ENCODE measurements at regions not wholly inside any gene's neighbourhood (a gene's known extent, or its start where the extent isn't known, plus 50 kb on each side); places are given as distances from the start of the nearest gene placed in this dataset.

DNA sequence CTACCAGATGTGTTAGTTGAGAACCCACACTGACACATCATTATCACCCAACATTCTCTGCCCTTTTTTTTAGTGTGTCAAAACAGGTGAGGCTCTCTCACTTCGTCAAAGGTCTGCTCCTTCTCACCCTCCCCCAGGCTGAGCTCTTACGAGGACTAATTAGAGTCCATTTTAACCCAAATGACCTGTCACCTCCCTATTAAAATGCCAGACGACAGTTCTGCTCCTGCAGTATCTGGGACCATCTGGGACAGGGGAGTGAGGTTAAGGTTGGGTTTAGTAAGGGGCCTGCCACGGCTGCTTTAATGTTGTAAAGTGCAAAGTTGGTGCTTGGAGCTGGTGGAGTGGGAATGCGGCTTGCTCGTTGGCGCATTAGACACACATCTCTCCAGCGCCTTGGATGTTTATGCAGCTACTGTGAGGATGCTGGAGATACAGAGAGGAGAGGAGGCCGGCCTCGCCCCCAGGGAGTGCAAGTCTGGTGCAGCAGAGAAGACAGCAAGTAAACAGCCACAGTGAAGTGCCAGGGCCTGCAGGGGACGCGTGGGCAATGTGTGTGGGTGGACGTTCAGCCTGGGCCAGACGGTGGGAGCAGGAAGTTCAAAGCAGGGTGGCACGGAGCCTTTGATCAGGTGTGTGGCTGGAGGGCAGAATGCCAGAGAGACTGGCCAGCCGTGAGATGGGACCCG lies 96.2 kb downstream of the C9orf50 start:
- Histone ChIP-seq H4K8ac (ENCODE audit: extremely low read depth, insufficient read depth, low read length) (peak overlapping the region; percentile 18; the same call in 1 of the 2 replicates), H2AK5ac (ENCODE audit: low read depth, low read length) (0 out of 2 replicates have a peak overlapping the region, but pooled peaks have one; percentile 46), H2BK120ac (replicated peaks; ENCODE audit: low read depth, low read length) (peak overlapping the region; percentile 37), H3K9me3 (ENCODE audit: insufficient read depth in 2 of 2, low read depth in 1 of 2, low read length in 1 of 2) (no peaks in the 10 kb centered on the region), H4K5ac (ENCODE audit: insufficient read length, low read depth, low read length) (no peak overlapping the region), H3K4ac (replicated peaks; ENCODE audit: insufficient read length, low read depth, low read length) (no peak overlapping the region), H2AFZ (ENCODE audit: low read length) (no peak overlapping the region), H3K4me1 (replicated peaks in 1 of 4; ENCODE audit: control insufficient read depth in 3 of 4, insufficient read depth in 4 of 4, low read length in 3 of 4) (peaks cover 0 to 8% (median 5%) of the 10 kb centered on the region in 4 experiments; a peak in 3 of 7 replicates), H2BK5ac (ENCODE audit: low read depth, low read length) (no peak overlapping the region), H3K4me2 (ENCODE audit: insufficient read depth in 1 of 2, low read depth in 2 of 2, low read length in 2 of 2) (no peak overlapping the region), H3K23ac (ENCODE audit: insufficient read length) (no peak overlapping the region), H3K23me2 (ENCODE audit: low read depth, low read length) (no peaks in the 10 kb centered on the region), H3K36me3 (ENCODE audit: control insufficient read depth in 2 of 4, insufficient read depth in 4 of 4, low read length in 3 of 4) (no peaks in the 10 kb centered on the region), H3K14ac (ENCODE audit: insufficient read length) (no peak overlapping the region), H4K20me1 (replicated peaks in 1 of 2; ENCODE audit: control insufficient read depth in 1 of 2, insufficient read depth in 2 of 2, low read length in 2 of 2) (no peaks in the 10 kb centered on the region), H2BK15ac (ENCODE audit: low read length) (peak overlapping the region; percentile 77; the same call in 1 of the 2 replicates), H3K79me1 (ENCODE audit: low read depth, low read length) (no peaks in the 10 kb centered on the region), H2BK12ac (ENCODE audit: low read depth, low read length) (no peak overlapping the region), H4K91ac (replicated peaks; ENCODE audit: insufficient read length, low read length) (no peak overlapping the region), H3K56ac (replicated peaks; ENCODE audit: insufficient read length, low read depth, low read length) (no peak overlapping the region), H3K27me3 (replicated peaks in 1 of 4; ENCODE audit: control insufficient read depth in 3 of 4, extremely low read depth in 1 of 4, insufficient read depth in 3 of 4, low read length in 3 of 4) (no peaks in the 10 kb centered on the region), H3K27ac (ENCODE audit: low read depth, low read length) (no peak overlapping the region), H3K18ac (ENCODE audit: extremely low read depth, low read length) (no peak overlapping the region), H3K4me3 (ENCODE audit: extremely low read depth in 1 of 4, insufficient read depth in 2 of 4, low read depth in 3 of 4, low read length in 4 of 4) (no peak overlapping the region), H3K79me2 (ENCODE audit: control insufficient read depth in 1 of 2, insufficient read depth in 2 of 2, low read length in 2 of 2) (no peaks in the 10 kb centered on the region), H2BK20ac (ENCODE audit: low read length) (0 out of 2 replicates have a peak overlapping the region, but pooled peaks have one; percentile 21), H3K9ac (replicated peaks in 1 of 4; ENCODE audit: extremely low read depth in 1 of 4, low read depth in 3 of 4, low read length in 3 of 4) (no peak overlapping the region)
- 85% methylated on average over 16 of the region's 17 CpGs; no CpG with 5 or more reads in 1 of the 2 experiments for WGBS, 2 experiments (ENCODE audit: extremely low coverage in 1 of 2, insufficient coverage in 1 of 2, insufficient read length in 1 of 2, insufficient replicate concordance in 2 of 2, low coverage in 1 of 2, low lambda C conversion rate in 2 of 2, missing lambda C conversion rate in 1 of 2)
- no peak for DNase-seq (ENCODE audit: low read depth in 1 of 2, low spot score in 2 of 2)
- ChIA-PET CTCF (ENCODE audit: partially characterized antibody) (no interaction called here), POLR2A (ENCODE audit: partially characterized antibody) (interaction anchor here (1.8 kb wide), 1 partner anchor 20 kb away, joined by 4 read pairs; no protein-coding TSS in a partner anchor)
- FAIRE-seq: no peak
- TF ChIP-seq BRCA1 (IDR thresholded peaks at IDR 0.05; ENCODE audit: low read depth, low read length): no peak
- TF ChIP-seq EP300 (IDR thresholded peaks at IDR 0.05; ENCODE audit: borderline replicate concordance in 1 of 2, low read depth in 2 of 2, low read length in 2 of 2): no peak
- no peak for TF ChIP-seq MAX (IDR thresholded peaks at IDR 0.05)
- TF ChIP-seq SAP30 (IDR thresholded peaks at IDR 0.05; ENCODE audit: insufficient read depth, insufficient replicate concordance, low read length): no peak
- TF ChIP-seq YY1 (IDR thresholded peaks at IDR 0.05; ENCODE audit: low read depth, low read length): no peak
- TF ChIP-seq RNF2 (IDR thresholded peaks at IDR 0.05; ENCODE audit: borderline replicate concordance, low read depth, low read length, missing control alignments, poor library complexity, severe bottlenecking): no peak
- TF ChIP-seq SIRT6 (IDR thresholded peaks at IDR 0.05; ENCODE audit: low read length): no peak
- no peak for TF ChIP-seq ZNF274 (IDR thresholded peaks at IDR 0.05; ENCODE audit: borderline replicate concordance, extremely low read depth, low read length)
- TF ChIP-seq CREB1 (IDR thresholded peaks at IDR 0.05): no peak
- TF ChIP-seq TCF12 (IDR thresholded peaks at IDR 0.05; ENCODE audit: low read depth, low read length): no peak
- TF ChIP-seq RFX5 (IDR thresholded peaks at IDR 0.05; ENCODE audit: borderline replicate concordance, low read depth, low read length): no peak
